ENCODE measurements at regions not wholly inside any gene's neighbourhood (a gene's known extent, or its start where the extent isn't known, plus 50 kb on each side); places are given as distances from the start of the nearest gene placed in this dataset.

- FAIRE-seq (no peak), DNase-seq (ENCODE audit: extremely low read depth in 1 of 4, low spot score in 3 of 4) (no peak), ATAC-seq (no peak)
- Histone ChIP-seq H3K27me3 (ENCODE audit: control insufficient read depth in 2 of 2, insufficient read depth in 2 of 2, low read length in 2 of 2) (no peaks in the 10 kb centered on the region), H3K4me1 (replicated peaks in 1 of 2; ENCODE audit: control insufficient read depth in 2 of 2, insufficient read depth in 2 of 2, low read length in 2 of 2) (peaks cover 3 to 16% of the 10 kb centered on the region in 2 experiments; a peak in 4 of 5 replicates), H3K79me2 (ENCODE audit: control insufficient read depth, insufficient read depth, low read length) (no peaks in the 10 kb centered on the region), H3K4me2 (ENCODE audit: insufficient read depth, low read length) (no peak overlapping the region), H4K20me1 (replicated peaks; ENCODE audit: control insufficient read depth, insufficient read depth, low read length) (no peaks in the 10 kb centered on the region), H3K36me3 (ENCODE audit: control insufficient read depth, insufficient read depth, low read length) (no peaks in the 10 kb centered on the region), H3K4me3 (no peak overlapping the region), H3K9me1 (ENCODE audit: control insufficient read depth, insufficient read depth, low read length) (no peaks in the 10 kb centered on the region), H3K27ac (ENCODE audit: extremely low read depth, low read depth, low read length) (no peak overlapping the region), H3K9me3 (replicated peaks; ENCODE audit: control insufficient read depth, insufficient read depth, low read depth, low read length) (no peaks in the 10 kb centered on the region), H2AFZ (ENCODE audit: low read depth, low read length) (no peak overlapping the region), H3K9ac (ENCODE audit: insufficient read depth in 1 of 2, low read depth in 2 of 2, low read length in 2 of 2) (no peak overlapping the region)
- intact Hi-C loops (cut with micrococcal nuclease) (no loop called here), in situ Hi-C loops (cut with MboI) (no loop called here)
- TF ChIP-seq SMARCC2 (IDR thresholded peaks at IDR 0.05; ENCODE audit: low read depth) (no peak), EGR1 (conservative IDR thresholded peaks at IDR 0.05) (peak; percentile 39; the same call in 1 of the 2 replicates)
- POLR2A ChIA-PET, result interaction anchor here (0.7 kb wide), 1 partner anchor 10 kb away, joined by 3 read pairs; no protein-coding TSS in a partner anchor
- BruUV-seq (replicated peaks), result no TSS peak
- CTCF ChIA-PET (ENCODE audit: low intra/inter-chr PET ratio), result no interaction called here
- 30% methylated on average over 2 of the region's 3 CpGs for WGBS (ENCODE audit: insufficient coverage, low coverage, missing lambda C conversion rate)
These were observed 211.0 kb upstream of the SSTR4 start for GRCh38 chr20:22824077-22824476.

GRCh38 chr20:22825076-22825475 lies 210.0 kb upstream of the SSTR4 start:
- Histone ChIP-seq H3K9me3 (replicated peaks; ENCODE audit: control insufficient read depth, insufficient read depth, low read depth, low read length) (no peaks in the 10 kb centered on the region), H3K36me3 (ENCODE audit: control insufficient read depth, insufficient read depth, low read length) (no peaks in the 10 kb centered on the region), H3K9me1 (ENCODE audit: control insufficient read depth, insufficient read depth, low read length) (no peaks in the 10 kb centered on the region), H3K4me1 (replicated peaks in 1 of 2; ENCODE audit: control insufficient read depth in 2 of 2, insufficient read depth in 2 of 2, low read length in 2 of 2) (peaks cover 3 to 16% of the 10 kb centered on the region in 2 experiments; a peak in 4 of 5 replicates), H3K9ac (ENCODE audit: insufficient read depth in 1 of 2, low read depth in 2 of 2, low read length in 2 of 2) (no peak overlapping the region), H2AFZ (ENCODE audit: low read depth, low read length) (no peak overlapping the region), H3K79me2 (ENCODE audit: control insufficient read depth, insufficient read depth, low read length) (no peaks in the 10 kb centered on the region), H3K4me2 (ENCODE audit: insufficient read depth, low read length) (no peak overlapping the region), H4K20me1 (replicated peaks; ENCODE audit: control insufficient read depth, insufficient read depth, low read length) (no peaks in the 10 kb centered on the region), H3K4me3 (no peak overlapping the region), H3K27ac (ENCODE audit: extremely low read depth, low read depth, low read length) (no peak overlapping the region), H3K27me3 (ENCODE audit: control insufficient read depth in 2 of 2, insufficient read depth in 2 of 2, low read length in 2 of 2) (no peaks in the 10 kb centered on the region)
- ATAC-seq (no peak), FAIRE-seq (no peak), DNase-seq (ENCODE audit: extremely low read depth in 1 of 4, low spot score in 3 of 4) (no peak)
- no peak for TF ChIP-seq MTA2 (IDR thresholded peaks at IDR 0.05; ENCODE audit: low read depth)
- no peak for TF ChIP-seq PCBP1 (IDR thresholded peaks at IDR 0.05; ENCODE audit: low read depth, low read length, poor library complexity, severe bottlenecking)
- BruUV-seq (replicated peaks), result no TSS peak
- WGBS (ENCODE audit: insufficient coverage, low coverage, missing lambda C conversion rate), result 35% methylated on average over 3 of the region's 3 CpGs
- intact Hi-C loops (cut with micrococcal nuclease), result no loop called here
- in situ Hi-C loops (cut with MboI), result no loop called here
- CTCF ChIA-PET (ENCODE audit: low intra/inter-chr PET ratio), result no interaction called here
- POLR2A ChIA-PET, result interaction anchor here (0.6 kb wide), 1 partner anchor 63 kb away, joined by 3 read pairs; no protein-coding TSS in a partner anchor

Data from K562 (cell line).